Activated CD8-positive, alpha-beta memory T cell treated with anti-CD3 and anti-CD28 coated beads for 4 hours (primary cell): ENCODE measurements at regions not wholly inside any gene's neighbourhood (a gene's known extent, or its start where the extent isn't known, plus 50 kb on each side); places are given as distances from the start of the nearest gene placed in this dataset.
"Not testable (repeated sequence)": the region's sequence is repeated elsewhere in the genome, so short reads cannot be mapped to it uniquely, and the experiment has no call there.

ENCODE experiments used
- DNase-seq, 2 donors: peaks; one replicate each; pipeline ENCODE4 v3.0.0-alpha.2; 2020; ENCODE audit warnings: low read depth in 2 of 2

DNA sequence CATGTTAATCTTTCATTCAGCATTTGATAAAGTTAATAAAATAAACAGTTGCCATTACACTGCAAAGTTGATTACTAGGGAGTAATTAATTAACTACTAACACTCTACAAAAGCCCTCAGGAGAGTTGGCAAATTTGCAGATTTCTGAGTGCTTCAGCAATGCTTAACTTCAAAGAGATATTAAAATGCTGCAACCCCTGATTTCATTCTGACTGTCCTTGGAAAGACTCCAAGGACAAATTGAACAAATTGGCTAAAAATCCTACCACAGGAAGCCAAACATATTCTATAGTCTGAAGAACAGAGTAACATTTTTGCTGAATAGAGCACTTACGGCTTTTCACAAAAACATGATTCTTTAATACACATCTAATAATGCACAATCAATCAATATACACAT, 1543.0 kb downstream of the SLITRK5 start:
- no peak for DNase-seq

GRCh38 chr13:89215319-89215718, 1544.1 kb downstream of the SLITRK5 start:
- DNase-seq, result not testable (repeated sequence)

DNA sequence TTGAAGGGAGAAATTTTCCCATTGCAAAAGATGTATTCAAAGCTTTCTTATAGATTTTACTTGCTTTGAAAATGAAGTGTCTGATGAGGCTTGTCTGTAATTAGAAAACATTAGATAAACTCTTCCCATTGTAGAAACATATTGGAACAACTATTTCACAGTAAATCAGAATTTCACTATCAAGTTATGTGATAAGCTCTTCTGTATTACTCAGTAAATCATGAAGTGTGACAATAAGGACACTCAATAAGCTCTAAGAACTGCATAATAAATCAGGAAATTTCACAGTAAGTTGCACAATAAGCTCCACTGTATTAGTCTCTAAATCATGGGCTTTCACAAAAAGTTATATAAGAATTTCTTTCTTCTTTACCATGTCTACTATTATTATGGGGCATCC, 1546.6 kb downstream of the SLITRK5 start:
- no peak for DNase-seq

DNA sequence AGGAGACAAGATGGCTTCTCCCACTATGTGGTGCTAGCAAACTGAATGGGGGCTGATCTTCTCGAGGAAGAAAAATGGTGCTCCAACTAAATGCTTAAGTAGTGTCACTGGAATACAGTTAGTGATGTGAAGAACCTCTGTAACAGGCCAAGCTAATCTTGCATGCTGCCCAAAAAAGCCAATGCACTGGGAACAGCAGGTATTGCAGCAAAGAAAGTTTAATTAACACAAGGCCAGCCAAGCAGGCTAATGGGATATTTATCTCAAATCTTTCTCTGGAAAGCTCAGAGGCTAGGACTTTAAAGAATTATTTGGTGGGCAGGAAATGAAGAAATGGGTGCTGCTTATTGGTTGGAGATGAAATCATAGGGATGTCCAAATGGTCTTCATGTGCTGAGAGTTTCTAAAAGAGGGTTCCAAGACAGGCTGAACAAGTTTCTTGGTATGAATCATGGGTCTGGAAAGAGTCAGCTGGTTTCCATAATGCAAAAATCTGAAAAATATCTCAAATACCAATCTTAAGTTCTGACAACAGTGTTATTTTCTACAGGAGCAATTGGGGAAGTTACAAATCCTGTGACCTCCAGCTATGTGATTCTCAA, 1550.5 kb downstream of the SLITRK5 start:
- DNase-seq, result no peak

- DNase-seq, result no peak
Observed at GRCh38 chr13:89227356-89227755, 1556.2 kb downstream of the SLITRK5 start.

- no peak for DNase-seq
Observed at GRCh38 chr13:89238496-89238895, 1567.3 kb downstream of the SLITRK5 start.

- DNase-seq, result no peak
Observed at GRCh38 chr13:89239361-89240127, 1568.4 kb downstream of the SLITRK5 start.

DNA sequence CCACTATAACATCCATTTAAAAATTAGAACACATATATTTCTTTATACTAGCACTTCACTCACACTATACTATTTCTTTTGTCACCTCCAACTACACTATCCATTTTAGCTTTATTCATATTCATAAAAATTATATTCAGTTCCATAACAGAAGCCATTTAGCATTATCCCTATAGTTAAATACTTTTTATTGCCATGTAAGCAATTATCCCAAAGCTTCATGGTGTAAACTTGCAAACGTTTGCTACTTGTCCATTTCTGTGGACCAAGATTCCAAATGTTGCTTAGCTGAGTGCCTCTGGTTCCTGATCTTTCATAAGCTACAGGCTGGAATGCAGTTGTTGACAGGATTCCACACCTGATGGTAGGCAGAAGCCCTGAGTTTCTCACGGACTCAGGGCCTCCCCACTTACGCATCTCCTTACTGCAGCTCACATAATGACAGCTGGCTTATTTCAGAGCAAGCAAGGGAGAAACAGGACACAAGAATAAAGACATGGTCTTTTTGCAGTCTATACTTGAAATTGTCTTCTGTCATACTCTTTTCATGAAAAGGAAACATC, 1584.8 kb downstream of the SLITRK5 start:
- no peak for DNase-seq

GRCh38 chr13:89267734-89268133, 1596.6 kb downstream of the SLITRK5 start:
- no peak for DNase-seq

DNA sequence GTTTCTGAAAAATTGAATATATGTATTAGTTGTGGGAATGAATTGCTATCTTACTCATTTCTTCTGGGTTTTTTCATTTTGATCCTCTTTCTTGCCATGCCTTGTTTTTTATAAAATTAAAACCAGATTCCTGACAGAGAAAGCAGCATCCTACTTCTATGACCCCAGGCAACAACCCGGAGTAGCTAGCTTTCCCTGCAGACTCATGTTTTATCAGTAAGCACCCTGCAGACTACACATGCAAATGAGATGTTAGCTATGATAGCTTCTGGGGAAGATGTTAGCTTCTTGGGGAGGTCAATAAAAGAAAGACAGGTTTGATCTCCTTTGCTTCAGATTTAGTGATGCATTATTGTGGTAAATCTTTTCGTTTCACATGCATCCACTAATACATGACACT, 1598.6 kb downstream of the SLITRK5 start:
- DNase-seq, result no peak

GRCh38 chr13:89270736-89271135, 1599.6 kb downstream of the SLITRK5 start:
- DNase-seq, result no peak

DNA sequence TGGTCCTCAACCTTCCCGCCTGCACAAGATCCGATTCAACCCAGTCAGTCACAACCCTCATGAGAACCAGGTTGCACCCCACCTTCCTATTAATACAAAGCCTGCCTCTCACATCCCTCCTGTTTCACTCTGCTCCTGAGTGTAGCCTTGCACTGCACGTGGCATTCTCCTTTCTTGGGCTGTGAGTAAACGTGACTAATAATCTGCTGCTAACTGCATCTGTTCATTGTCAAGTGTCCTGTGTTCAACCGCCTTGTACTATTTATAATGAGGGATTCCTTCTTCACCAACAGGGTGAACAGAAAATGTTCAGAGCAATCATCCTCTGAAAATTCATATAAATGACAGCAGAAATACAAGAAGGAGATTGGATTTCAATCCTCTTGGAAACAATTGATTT, 1608.2 kb downstream of the SLITRK5 start:
- DNase-seq, result no peak

DNA sequence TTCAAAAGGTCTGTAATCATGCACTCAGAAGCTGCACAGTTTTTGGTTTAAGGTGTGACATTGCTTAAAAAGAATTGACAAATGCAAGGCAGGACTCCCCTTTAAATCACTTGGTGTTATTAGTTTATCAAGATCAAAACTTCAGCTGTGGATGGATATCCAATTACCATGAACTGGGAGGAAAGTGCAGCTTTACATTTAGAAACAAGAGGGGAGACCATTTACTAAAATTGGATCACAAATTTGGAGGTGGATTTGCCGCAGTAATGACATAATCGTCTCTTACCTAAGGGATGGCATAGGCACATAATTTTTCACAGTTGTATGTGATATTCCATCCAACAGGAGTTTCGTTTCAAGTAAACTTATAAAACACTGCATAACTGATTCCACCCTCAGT, 1610.2 kb downstream of the SLITRK5 start:
- no peak for DNase-seq

DNA sequence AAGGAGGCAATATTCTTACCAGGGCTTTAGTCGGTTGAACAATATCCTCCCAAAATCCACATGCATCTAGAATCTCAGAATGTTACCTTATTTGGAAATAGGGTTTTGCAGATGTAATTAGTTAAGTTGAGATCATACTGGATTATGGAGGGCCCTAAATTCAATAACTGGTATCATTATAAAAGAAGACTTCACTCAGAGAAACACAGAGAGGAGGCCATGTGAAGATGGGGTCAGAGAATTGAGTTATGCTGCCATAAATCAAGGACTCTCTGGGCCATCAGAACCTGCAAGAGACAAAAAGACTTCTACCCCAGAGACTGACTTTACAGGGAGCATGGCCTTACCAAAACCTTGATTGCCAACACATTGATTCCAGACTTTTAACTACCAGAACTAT, 1611.1 kb downstream of the SLITRK5 start:
- no peak for DNase-seq

- DNase-seq, result no peak
Observed at GRCh38 chr13:89287381-89287780, 1616.2 kb downstream of the SLITRK5 start.

GRCh38 chr13:89294115-89294867, 1623.1 kb downstream of the SLITRK5 start:
- DNase-seq, result no peak

- DNase-seq, result no peak
Observed at GRCh38 chr13:89307278-89307677, 1636.1 kb downstream of the SLITRK5 start.

- no peak for DNase-seq
Observed at GRCh38 chr13:89310943-89311672, 1639.9 kb downstream of the SLITRK5 start.

DNA sequence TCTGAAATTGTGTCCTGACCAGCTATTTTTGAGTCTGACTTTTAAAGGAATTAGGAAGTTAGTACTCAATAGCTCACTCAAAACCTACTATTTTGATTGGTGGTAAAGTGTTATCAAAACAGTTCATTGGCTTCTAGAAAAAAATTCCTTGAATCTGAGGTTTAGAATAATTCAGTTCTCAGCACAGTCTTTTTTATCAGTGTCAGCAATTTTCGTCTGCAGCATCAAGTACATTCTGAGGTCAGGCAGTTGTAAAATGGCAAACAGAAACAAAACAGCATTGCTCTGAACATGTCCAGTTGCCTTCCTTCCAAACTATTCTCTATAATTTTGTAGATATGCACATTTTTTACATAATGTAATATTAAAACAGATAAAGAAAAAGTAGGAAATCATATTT, 1644.1 kb downstream of the SLITRK5 start:
- DNase-seq, result no peak

GRCh38 chr13:89322466-89322865, 1651.3 kb downstream of the SLITRK5 start:
- DNase-seq, result no peak

DNA sequence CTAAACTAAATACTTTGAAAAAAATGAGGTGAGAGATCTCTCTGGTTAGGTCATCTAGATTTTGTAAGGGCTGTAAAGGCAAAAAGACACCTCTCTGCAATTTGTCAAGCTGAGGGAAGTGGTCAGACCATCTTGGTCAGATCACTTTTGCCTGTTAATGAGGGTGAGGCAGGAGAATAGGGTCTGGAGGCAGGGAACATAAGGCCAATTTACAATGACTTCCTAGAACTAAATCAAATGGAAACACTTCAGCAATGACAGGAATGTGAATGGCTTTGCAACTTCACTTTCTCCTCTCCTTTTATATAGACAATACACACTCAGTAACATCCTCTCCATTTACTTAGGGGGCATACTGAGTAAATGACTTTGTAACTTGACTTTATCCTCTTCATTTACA, 1653.4 kb downstream of the SLITRK5 start:
- DNase-seq, result no peak

DNA sequence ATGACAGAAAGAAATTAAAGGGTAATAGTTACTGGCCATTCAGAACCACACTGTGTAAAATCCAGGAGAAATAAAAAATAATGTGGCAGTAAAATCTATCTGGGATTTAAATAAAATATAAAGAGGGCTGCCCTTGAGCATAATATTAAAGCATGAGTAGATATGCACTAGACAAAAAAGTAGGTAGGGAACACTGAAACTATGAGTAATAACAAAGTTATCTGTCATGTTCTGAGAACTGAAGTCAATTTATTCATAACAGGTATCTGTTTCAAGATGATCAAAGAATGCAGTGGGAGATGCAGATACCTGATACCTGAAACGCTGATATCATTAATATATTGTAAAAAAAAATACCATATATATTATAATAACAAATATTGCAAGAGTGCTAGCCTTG, 1672.0 kb downstream of the SLITRK5 start:
- DNase-seq, result no peak
